SK-N-SH (cell line): ENCODE measurements at regions not wholly inside any gene's neighbourhood (a gene's known extent, or its start where the extent isn't known, plus 50 kb on each side); places are given as distances from the start of the nearest gene placed in this dataset.

ENCODE experiments used
- CTCF ChIA-PET: fragments of 300-600, 350-600 bp; formaldehyde crosslinking; extraction: SDS; loops from one replicate; lab custom pipeline; 2021; lab: Yijun Ruan, JAX
- POLR2A ChIA-PET: fragments of 350-600 bp; sonication (Branson Sonifier 250); formaldehyde crosslinking; extraction: SDS; loops from one replicate; lab custom pipeline; 2020; ENCODE audit warnings: antibody characterized with exemption, inconsistent platforms; lab: Yijun Ruan, JAX
- DNase-seq: peaks from one replicate; pipeline ENCODE4 v3.0.0; 2012
- H2AFZ ChIP-seq: fragments of 200-600 bp; sonication (generic); 2 replicates; pipeline ENCODE4 v1.8.1; 2016; ENCODE audit warnings: antibody characterized with exemption, mild to moderate bottlenecking, low read depth
- H3F3A ChIP-seq: fragments of 200-600 bp; sonication (generic); replicated peaks from 2 replicates; pipeline ENCODE3; 2016; ENCODE audit warnings: antibody characterized with exemption, mild to moderate bottlenecking; ENCODE audit not compliant: insufficient read depth
- H3K27ac ChIP-seq, 2 experiments: fragments of 200-500 bp in 1 of 2; fragments of 200-600 bp in 1 of 2; sonication (Bioruptor generic) in 1 of 2; sonication (generic), shearing (Covaris generic) in 1 of 2; 2 replicates each; pipeline versions ENCODE4 v1.5.1 to v1.6.1; 2014 to 2016; ENCODE audit warnings: low read depth in 2 of 2, inconsistent platforms in 1 of 2, low read length in 1 of 2, mild to moderate bottlenecking in 1 of 2, mixed read lengths in 1 of 2
- H3K27me3 ChIP-seq: fragments of 200-600 bp; sonication (generic), shearing (Covaris generic); 2 replicates; pipeline ENCODE4 v1.6.1; 2016; ENCODE audit warnings: mixed run types; ENCODE audit not compliant: insufficient read depth
- H3K36me3 ChIP-seq, 2 experiments: fragments of 200-500 bp in 1 of 2; fragments of 200-600 bp in 1 of 2; sonication (Bioruptor generic) in 1 of 2; sonication (generic) in 1 of 2; replicated peaks in 1 of 2; 2 replicates each; pipeline versions ENCODE3 to v1.5.1; 2014 to 2016; ENCODE audit warnings: low read length in 1 of 2, mild to moderate bottlenecking in 1 of 2; ENCODE audit not compliant: insufficient read depth in 2 of 2, control insufficient read depth in 1 of 2
- H3K4me1 ChIP-seq, 2 experiments: fragments of 200-500 bp in 1 of 2; fragments of 200-600 bp in 1 of 2; sonication (Bioruptor generic) in 1 of 2; sonication (generic), shearing (Covaris generic) in 1 of 2; 2 replicates each; pipeline versions ENCODE4 v1.5.1 to v1.6.1; 2014 to 2016; ENCODE audit warnings: low read depth in 1 of 2, low read length in 1 of 2, mixed run types in 1 of 2; ENCODE audit not compliant: insufficient read depth in 2 of 2, control insufficient read depth in 1 of 2
- H3K4me2 ChIP-seq: fragments of 200-600 bp; sonication (generic), shearing (Covaris generic); 2 replicates; pipeline ENCODE4 v1.6.1; 2017; ENCODE audit warnings: mixed run types
- H3K4me3 ChIP-seq, 2 experiments: fragments of 200-500 bp in 1 of 2; fragments of 200-600 bp in 1 of 2; sonication (Bioruptor generic) in 1 of 2; sonication (generic), shearing (Covaris generic) in 1 of 2; 2 replicates each; pipeline versions ENCODE4 v1.5.1 to v1.8.1; 2014 to 2016; ENCODE audit warnings: low read depth in 2 of 2, inconsistent platforms in 1 of 2, low read length in 1 of 2, mild to moderate bottlenecking in 1 of 2, mixed read lengths in 1 of 2, moderate library complexity in 1 of 2
- H3K79me2 ChIP-seq: fragments of 200-600 bp; sonication (generic); 2 replicates; pipeline ENCODE4 v1.8.1; 2017; ENCODE audit warnings: mild to moderate bottlenecking; ENCODE audit not compliant: insufficient read depth
- H3K9ac ChIP-seq: fragments of 200-600 bp; sonication (generic); 2 replicates; pipeline ENCODE4 v1.6.1; 2017; ENCODE audit warnings: mixed run types
- H3K9me2 ChIP-seq: fragments of 200-600 bp; sonication (generic); 2 replicates; pipeline ENCODE4 v1.6.1; 2017; ENCODE audit warnings: mixed run types
- H3K9me3 ChIP-seq: fragments of 200-600 bp; sonication (generic); 2 replicates; pipeline ENCODE4 v1.6.1; 2017; ENCODE audit warnings: mixed run types, mild to moderate bottlenecking, moderate library complexity
- H4K20me1 ChIP-seq: fragments of 200-600 bp; sonication (generic); 2 replicates; pipeline ENCODE4 v1.6.1; 2017; ENCODE audit warnings: mild to moderate bottlenecking, mixed run types; ENCODE audit not compliant: insufficient read depth
- CHD2 ChIP-seq: fragments of 150-350 bp; IDR thresholded peaks from 2 replicates; pipeline ENCODE4 v1.6.1; 2018; ENCODE audit warnings: low read length; ENCODE audit not compliant: partially characterized antibody
- ELF1 ChIP-seq: IDR thresholded peaks from 2 replicates; pipeline ENCODE4 v1.4.0; 2012
- EZH2phosphoT487 ChIP-seq: fragments of 200-600 bp; sonication (generic); IDR thresholded peaks from 2 replicates; pipeline ENCODE4 v1.6.1; 2017; ENCODE audit warnings: low read depth, mixed run types, mild to moderate bottlenecking, antibody characterized with exemption, moderate library complexity, borderline replicate concordance
- FOSL2 ChIP-seq: IDR thresholded peaks from 2 replicates; pipeline ENCODE4 v1.4.0; 2012; ENCODE audit warnings: low read depth, mild to moderate bottlenecking, moderate library complexity, borderline replicate concordance
- FOXJ3 ChIP-seq: sonication (generic); formaldehyde crosslinking; IDR thresholded peaks from 2 replicates; pipeline ENCODE4 v1.5.1; 2020; ENCODE audit warnings: mild to moderate bottlenecking, missing genetic modification reagents
- GABPA ChIP-seq: IDR thresholded peaks from 2 replicates; pipeline ENCODE4 v1.4.0; 2012; ENCODE audit warnings: low read depth, mild to moderate bottlenecking
- JUND ChIP-seq: IDR thresholded peaks from 2 replicates; pipeline ENCODE4 v1.4.0; 2012
- MEF2A ChIP-seq: IDR thresholded peaks from 2 replicates; pipeline ENCODE4 v1.4.0; 2012; ENCODE audit warnings: low read depth, borderline replicate concordance
- NRF1 ChIP-seq: IDR thresholded peaks from 2 replicates; pipeline ENCODE4 v1.6.1; 2012; ENCODE audit warnings: low read depth, mild to moderate bottlenecking, low read length
- PBX3 ChIP-seq: IDR thresholded peaks from 2 replicates; pipeline ENCODE4; 2012
- POLR2AphosphoS5 ChIP-seq: IDR thresholded peaks from 2 replicates; pipeline ENCODE4 v1.6.1; 2012; ENCODE audit warnings: low read depth, low read length
- RFX5 ChIP-seq: IDR thresholded peaks from 2 replicates; pipeline ENCODE4 v1.6.1; 2012; ENCODE audit warnings: mild to moderate bottlenecking, improper control_type of control experiment, low read length
- RXRA ChIP-seq: IDR thresholded peaks from 2 replicates; pipeline ENCODE4 v1.4.0; 2012; ENCODE audit warnings: low read depth, mild to moderate bottlenecking, borderline replicate concordance
- SIN3A ChIP-seq: IDR thresholded peaks from 2 replicates; pipeline ENCODE4 v1.6.1; 2012; ENCODE audit warnings: low read depth, mild to moderate bottlenecking, low read length, moderate library complexity, borderline replicate concordance
- SMC3 ChIP-seq: IDR thresholded peaks from 2 replicates; pipeline ENCODE4 v1.6.1; 2012; ENCODE audit warnings: low read depth, low read length, improper control_type of control experiment
- TAF1 ChIP-seq: IDR thresholded peaks from 2 replicates; pipeline ENCODE4 v1.6.1; 2012; ENCODE audit warnings: low read depth, mild to moderate bottlenecking, low read length, moderate library complexity, borderline replicate concordance
- TEAD4 ChIP-seq: IDR thresholded peaks from 2 replicates; pipeline ENCODE4 v1.4.0; 2012; ENCODE audit warnings: mild to moderate bottlenecking, borderline replicate concordance; ENCODE audit not compliant: insufficient read depth
- YY1 ChIP-seq: IDR thresholded peaks from 2 replicates; pipeline ENCODE4 v1.4.0; 2012; ENCODE audit warnings: low read depth, mild to moderate bottlenecking
- WGBS: methylation state at CpG from one replicate; pipeline ENCODE4 v1.1.6; 2017; ENCODE audit warnings: low lambda C conversion rate; 5-methylcytosine and 5-hydroxymethylcytosine counted together
- TF ChIP-seq, protein P1 (sequence below): fragments of 150-350 bp; IDR thresholded peaks from 2 replicates; pipeline ENCODE4 v1.6.1; 2016; ENCODE audit warnings: mild to moderate bottlenecking, low read depth, low read length
- TF ChIP-seq, protein P2 (sequence below): IDR thresholded peaks from 2 replicates; pipeline ENCODE4 v1.4.0; 2012; ENCODE audit warnings: low read depth, borderline replicate concordance

DNA sequence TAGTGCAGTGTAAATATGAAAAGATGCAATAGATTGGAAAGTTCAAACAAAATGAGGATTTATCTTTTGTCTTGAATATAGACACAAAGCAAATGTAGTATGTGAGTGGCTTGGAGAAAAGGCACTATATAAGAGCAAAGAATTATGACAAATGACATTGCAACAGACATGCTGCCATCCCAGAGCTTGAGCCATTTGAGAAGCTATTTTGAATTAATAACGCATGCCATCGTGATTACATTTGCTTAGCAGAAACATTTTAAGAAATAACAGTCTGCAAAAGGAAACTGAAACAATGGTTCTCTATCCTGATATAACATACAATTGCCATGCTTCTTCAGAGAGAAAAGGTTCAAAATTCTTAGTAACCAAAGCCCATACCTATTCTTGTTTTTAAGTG lies 677.1 kb downstream of the ZEB2 start:
- WGBS: 78% methylated on average over 2 of the region's 2 CpGs
- Histone ChIP-seq H3K27ac (no peak overlapping the region), H3K9ac (no peak overlapping the region), H3K79me2 (no peaks in the 10 kb centered on the region), H3K4me1 (peaks cover 0 to 4% of the 10 kb centered on the region in 2 experiments; a peak in 2 of 4 replicates), H3K9me3 (no peaks in the 10 kb centered on the region), H3K4me2 (no peak overlapping the region), H2AFZ (no peak overlapping the region), H3K9me2 (no peaks in the 10 kb centered on the region), H4K20me1 (no peaks in the 10 kb centered on the region), H3K27me3 (no peaks in the 10 kb centered on the region), H3F3A (no peaks in the 10 kb centered on the region), H3K4me3 (no peak overlapping the region), H3K36me3 (no peaks in the 10 kb centered on the region)
- DNase-seq: no peak
- ChIA-PET CTCF (no interaction called here), POLR2A (no interaction called here)
- no peak for TF ChIP-seq EZH2phosphoT487
- TF ChIP-seq GABPA: no peak
- TF ChIP-seq NRF1: no peak
- TF ChIP-seq, protein P1, sequence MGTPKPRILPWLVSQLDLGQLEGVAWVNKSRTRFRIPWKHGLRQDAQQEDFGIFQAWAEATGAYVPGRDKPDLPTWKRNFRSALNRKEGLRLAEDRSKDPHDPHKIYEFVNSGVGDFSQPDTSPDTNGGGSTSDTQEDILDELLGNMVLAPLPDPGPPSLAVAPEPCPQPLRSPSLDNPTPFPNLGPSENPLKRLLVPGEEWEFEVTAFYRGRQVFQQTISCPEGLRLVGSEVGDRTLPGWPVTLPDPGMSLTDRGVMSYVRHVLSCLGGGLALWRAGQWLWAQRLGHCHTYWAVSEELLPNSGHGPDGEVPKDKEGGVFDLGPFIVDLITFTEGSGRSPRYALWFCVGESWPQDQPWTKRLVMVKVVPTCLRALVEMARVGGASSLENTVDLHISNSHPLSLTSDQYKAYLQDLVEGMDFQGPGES: no peak
- no peak for TF ChIP-seq MEF2A
- TF ChIP-seq PBX3: no peak
- TF ChIP-seq SIN3A: no peak
- no peak for TF ChIP-seq FOSL2
- TF ChIP-seq SMC3: no peak
- no peak for TF ChIP-seq FOXJ3 (CRISPR knock-in tag)
- no peak for TF ChIP-seq RFX5
- TF ChIP-seq, protein P2, sequence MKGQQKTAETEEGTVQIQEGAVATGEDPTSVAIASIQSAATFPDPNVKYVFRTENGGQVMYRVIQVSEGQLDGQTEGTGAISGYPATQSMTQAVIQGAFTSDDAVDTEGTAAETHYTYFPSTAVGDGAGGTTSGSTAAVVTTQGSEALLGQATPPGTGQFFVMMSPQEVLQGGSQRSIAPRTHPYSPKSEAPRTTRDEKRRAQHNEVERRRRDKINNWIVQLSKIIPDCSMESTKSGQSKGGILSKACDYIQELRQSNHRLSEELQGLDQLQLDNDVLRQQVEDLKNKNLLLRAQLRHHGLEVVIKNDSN: no peak
- no peak for TF ChIP-seq ELF1
- TF ChIP-seq TEAD4: no peak
- TF ChIP-seq POLR2AphosphoS5: no peak
- no peak for TF ChIP-seq RXRA
- no peak for TF ChIP-seq JUND
- no peak for TF ChIP-seq TAF1
- TF ChIP-seq CHD2: no peak
- no peak for TF ChIP-seq YY1
